ENCODE measurements at regions not wholly inside any gene's neighbourhood (a gene's known extent, or its start where the extent isn't known, plus 50 kb on each side); places are given as distances from the start of the nearest gene placed in this dataset.

DNA sequence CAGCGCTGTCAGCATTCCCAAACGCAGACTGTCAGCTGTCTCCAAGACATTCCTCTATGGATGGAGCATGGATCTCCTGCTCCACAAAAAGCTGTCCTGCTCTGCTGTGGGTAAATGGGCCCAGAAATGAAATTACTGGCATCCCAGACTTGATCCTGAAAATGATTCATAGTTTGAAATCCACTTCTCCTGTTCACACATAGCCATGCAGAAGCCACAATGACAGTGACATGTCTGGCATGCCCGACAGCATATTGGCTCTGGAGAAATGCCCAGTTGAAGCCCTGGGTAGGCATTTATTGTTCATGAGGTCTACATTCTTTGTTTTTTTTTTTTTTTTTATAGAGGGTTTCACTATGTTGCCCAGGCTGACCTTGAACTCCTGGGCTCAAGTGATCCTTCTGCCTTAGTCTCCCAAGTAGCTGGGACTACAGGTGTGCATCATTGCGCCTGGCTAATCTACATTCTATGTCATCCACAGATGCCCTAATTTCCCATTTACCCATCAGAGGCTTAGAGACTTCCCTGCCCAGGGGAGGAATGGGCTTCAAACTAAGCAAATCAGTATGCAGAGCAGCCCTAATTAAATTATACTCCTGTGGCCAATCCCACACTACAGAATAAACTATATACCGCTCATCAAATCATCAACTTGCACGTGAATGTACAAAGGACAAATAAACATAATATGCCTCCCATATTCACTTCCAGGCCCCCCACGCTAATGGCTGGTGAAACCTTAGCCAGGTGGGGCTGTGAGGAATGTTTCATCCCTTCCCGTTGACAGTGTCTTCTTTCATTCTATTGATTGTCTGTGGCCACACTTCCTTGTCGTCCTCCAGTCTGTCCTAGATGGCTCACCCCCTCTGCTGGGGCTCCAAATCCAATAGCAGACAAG lies 61.8 kb upstream of the EEPD1 start:
- no peak overlapping the region for H3K4me3 ChIP-seq (ENCODE audit: low read depth, low read length)
- no peak for TF ChIP-seq CTCF (conservative IDR thresholded peaks at IDR 0.05; ENCODE audit: low read depth, low read length)
- no peak for DNase-seq (ENCODE audit: low read depth)

- H3K4me3 ChIP-seq (ENCODE audit: low read depth, low read length) = no peak overlapping the region
- TF ChIP-seq CTCF (conservative IDR thresholded peaks at IDR 0.05; ENCODE audit: low read depth, low read length) = no peak
- DNase-seq (ENCODE audit: low read depth) = no peak
These were observed 61.2 kb upstream of the EEPD1 start for GRCh38 chr7:36091874-36092176.

DNA sequence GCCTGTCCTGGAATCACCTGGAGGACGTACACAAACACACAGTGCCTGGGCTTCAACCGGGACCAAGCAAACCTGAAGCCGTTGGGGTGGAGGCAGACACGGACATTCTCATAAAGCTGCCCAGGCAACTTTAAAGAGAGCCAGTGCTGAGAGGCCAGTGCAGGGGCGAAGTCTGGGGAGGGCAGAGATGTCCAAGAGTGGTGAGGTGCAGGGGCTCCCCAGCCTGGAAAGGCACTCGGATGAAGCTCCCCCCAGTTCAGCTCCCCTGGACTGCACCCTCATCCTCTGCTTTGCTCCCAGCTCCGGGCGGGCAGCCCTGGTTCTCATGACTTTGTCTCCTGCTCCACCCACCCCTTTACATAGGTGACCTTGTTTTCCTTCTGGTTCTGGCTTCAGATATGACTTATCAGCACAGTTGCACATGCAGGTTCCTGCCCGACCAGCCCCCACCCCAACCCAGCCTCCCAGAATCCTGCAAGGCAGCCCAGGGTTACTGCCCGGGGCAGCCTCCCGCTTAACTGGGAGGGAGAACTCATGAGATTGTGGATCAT lies 60.8 kb upstream of the EEPD1 start:
- TF ChIP-seq CTCF (conservative IDR thresholded peaks at IDR 0.05; ENCODE audit: low read depth, low read length) = no peak
- no peak overlapping the region for H3K4me3 ChIP-seq (ENCODE audit: low read depth, low read length)
- no peak for DNase-seq (ENCODE audit: low read depth)

DNA sequence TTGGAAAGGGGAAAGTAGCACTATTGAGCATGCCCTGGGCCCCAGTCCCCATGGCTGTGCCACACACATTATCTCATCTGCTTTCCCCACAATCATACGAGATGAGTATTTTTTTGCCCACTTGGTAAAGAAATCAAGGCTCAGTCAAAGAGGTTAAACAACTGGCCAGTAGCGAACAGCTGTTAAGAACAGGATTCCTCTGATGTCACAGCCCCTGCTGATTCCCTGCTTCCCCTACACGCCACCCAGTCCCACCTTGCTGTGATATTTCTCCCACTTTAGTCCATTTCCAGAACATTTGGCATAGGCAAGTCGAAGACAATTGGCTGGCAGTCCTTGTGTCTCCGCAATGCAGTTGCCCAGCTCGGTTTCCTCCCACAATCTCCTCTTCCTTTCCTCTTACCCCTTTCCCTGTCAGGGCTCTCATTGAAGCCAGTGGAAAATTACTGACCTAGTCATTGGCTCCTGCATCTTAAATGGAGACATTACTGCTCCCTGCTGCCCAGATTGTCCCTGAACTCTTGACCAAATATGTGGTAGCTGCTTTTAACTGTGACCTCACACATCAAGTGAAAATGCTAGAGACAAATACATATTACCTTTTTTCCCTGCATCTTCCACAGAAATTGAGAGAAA lies 56.5 kb upstream of the EEPD1 start:
- no peak for DNase-seq (ENCODE audit: low read depth)
- no peak for TF ChIP-seq CTCF (conservative IDR thresholded peaks at IDR 0.05; ENCODE audit: low read depth, low read length)

GRCh38 chr7:36098096-36098495 lies 55.0 kb upstream of the EEPD1 start:
- H3K4me3 ChIP-seq (ENCODE audit: low read depth, low read length) = no peak overlapping the region
- no peak for TF ChIP-seq CTCF (conservative IDR thresholded peaks at IDR 0.05; ENCODE audit: low read depth, low read length)
- DNase-seq (ENCODE audit: low read depth) = no peak

More for the DNA sequence above, 56.5 kb upstream of the EEPD1 start:
- no peak overlapping the region for H3K4me3 ChIP-seq (ENCODE audit: low read depth, low read length)

GRCh38 chr7:36100226-36100625 lies 52.8 kb upstream of the EEPD1 start:
- DNase-seq (ENCODE audit: low read depth) = no peak
- TF ChIP-seq CTCF (conservative IDR thresholded peaks at IDR 0.05; ENCODE audit: low read depth, low read length) = no peak
- H3K4me3 ChIP-seq (ENCODE audit: low read depth, low read length) = no peak overlapping the region
